ENCODE measurements at regions not wholly inside any gene's neighbourhood (a gene's known extent, or its start where the extent isn't known, plus 50 kb on each side); places are given as distances from the start of the nearest gene placed in this dataset.
"Not testable (repeated sequence)": the region's sequence is repeated elsewhere in the genome, so short reads cannot be mapped to it uniquely, and the experiment has no call there.

GRCh38 chr3:82201316-82201715 is 439.9 kb upstream of the GBE1 start:
- DNase-seq (ENCODE audit: low read depth in 2 of 3, low spot score in 2 of 3): no peak

GRCh38 chr3:82198009-82198408 is 436.6 kb upstream of the GBE1 start:
- DNase-seq (ENCODE audit: low read depth in 2 of 3, low spot score in 2 of 3): no peak

GRCh38 chr3:82196645-82197044 is 435.2 kb upstream of the GBE1 start:
- DNase-seq (ENCODE audit: low read depth in 2 of 3, low spot score in 2 of 3): no peak

GRCh38 chr3:82194870-82195269 is 433.4 kb upstream of the GBE1 start:
- DNase-seq (ENCODE audit: low read depth in 2 of 3, low spot score in 2 of 3): no peak

GRCh38 chr3:82186017-82186416 is 424.6 kb upstream of the GBE1 start:
- no peak for DNase-seq (ENCODE audit: low read depth in 2 of 3, low spot score in 2 of 3)

- no peak for DNase-seq (ENCODE audit: low read depth in 2 of 3, low spot score in 2 of 3)
These were observed 417.8 kb upstream of the GBE1 start for GRCh38 chr3:82179291-82179690.

GRCh38 chr3:82178291-82178690 is 416.8 kb upstream of the GBE1 start:
- DNase-seq (ENCODE audit: low read depth in 2 of 3, low spot score in 2 of 3): no peak

- DNase-seq (ENCODE audit: low read depth in 2 of 3, low spot score in 2 of 3): no peak
These were observed 416.3 kb upstream of the GBE1 start for GRCh38 chr3:82177774-82178173.

- no peak for DNase-seq (ENCODE audit: low read depth in 2 of 3, low spot score in 2 of 3)
These were observed 403.8 kb upstream of the GBE1 start for GRCh38 chr3:82165266-82165665.

- DNase-seq (ENCODE audit: low read depth in 2 of 3, low spot score in 2 of 3): peak in 2 of 3 donors; percentile 5 to 36
These were observed 402.6 kb upstream of the GBE1 start for GRCh38 chr3:82163907-82164520.

GRCh38 chr3:82157952-82158351 is 396.5 kb upstream of the GBE1 start:
- DNase-seq (ENCODE audit: low read depth in 2 of 3, low spot score in 2 of 3): no peak

GRCh38 chr3:82153892-82154291 is 392.4 kb upstream of the GBE1 start:
- not testable (repeated sequence) for DNase-seq (ENCODE audit: low read depth in 2 of 3, low spot score in 2 of 3)

GRCh38 chr3:82145742-82146141 is 384.3 kb upstream of the GBE1 start:
- DNase-seq (ENCODE audit: low read depth in 2 of 3, low spot score in 2 of 3): no peak

- DNase-seq (ENCODE audit: low read depth in 2 of 3, low spot score in 2 of 3): no peak
These were observed 383.4 kb upstream of the GBE1 start for GRCh38 chr3:82144811-82145210.

- DNase-seq (ENCODE audit: low read depth in 2 of 3, low spot score in 2 of 3): no peak
These were observed 382.4 kb upstream of the GBE1 start for GRCh38 chr3:82143661-82144412.

- DNase-seq (ENCODE audit: low read depth in 2 of 3, low spot score in 2 of 3): no peak
These were observed 380.1 kb upstream of the GBE1 start for GRCh38 chr3:82141592-82141991.

GRCh38 chr3:82137861-82138260 is 376.4 kb upstream of the GBE1 start:
- DNase-seq (ENCODE audit: low read depth in 2 of 3, low spot score in 2 of 3): no peak

GRCh38 chr3:82137050-82137449 is 375.6 kb upstream of the GBE1 start:
- no peak for DNase-seq (ENCODE audit: low read depth in 2 of 3, low spot score in 2 of 3)

- DNase-seq (ENCODE audit: low read depth in 2 of 3, low spot score in 2 of 3): peak in 2 of 3 donors; percentile 56 to 73
These were observed 371.7 kb upstream of the GBE1 start for GRCh38 chr3:82133070-82133606.

- no peak for DNase-seq (ENCODE audit: low read depth in 2 of 3, low spot score in 2 of 3)
These were observed 371.0 kb upstream of the GBE1 start for GRCh38 chr3:82132210-82133069.

- DNase-seq (ENCODE audit: low read depth in 2 of 3, low spot score in 2 of 3): peak in 2 of 3 donors; percentile 79 to 94
These were observed 368.6 kb upstream of the GBE1 start for GRCh38 chr3:82130046-82130445.
